H1 (cell line): ENCODE measurements at regions not wholly inside any gene's neighbourhood (a gene's known extent, or its start where the extent isn't known, plus 50 kb on each side); places are given as distances from the start of the nearest gene placed in this dataset.

Experiments used
- CHD1 ChIP-seq: IDR thresholded peaks from 2 replicates; pipeline ENCODE4 v1.6.1; 2012; ENCODE audit warnings: low read depth, low read length, improper control_type of control experiment
- CREB1 ChIP-seq: IDR thresholded peaks from 2 replicates; pipeline ENCODE4 v1.6.1; 2012; ENCODE audit warnings: inconsistent platforms
- GTF2F1 ChIP-seq: IDR thresholded peaks from 2 replicates; pipeline ENCODE4 v1.6.1; 2012; ENCODE audit warnings: low read depth, low read length, improper control_type of control experiment, borderline replicate concordance
- JUND ChIP-seq: IDR thresholded peaks from 2 replicates; pipeline ENCODE4 v1.6.1; 2011; ENCODE audit warnings: mild to moderate bottlenecking, improper control_type of control experiment, low read length
- KDM1A ChIP-seq: fragments of 200-600, 300-600 bp; sonication (generic); IDR thresholded peaks from 2 replicates; pipeline ENCODE4 v1.7.1; 2016; ENCODE audit warnings: mild to moderate bottlenecking, low read length, borderline replicate concordance
- POLR2A ChIP-seq, 2 experiments: IDR thresholded peaks; 1 replicate in 1 of 2; 2 replicates in 1 of 2; pipeline ENCODE4 v1.6.1; 2011; ENCODE audit warnings: low read depth in 2 of 2, low read length in 2 of 2, mild to moderate bottlenecking in 2 of 2; ENCODE audit errors: control extremely low read depth in 1 of 2
- POLR2AphosphoS5 ChIP-seq: IDR thresholded peaks from 2 replicates; pipeline ENCODE4 v1.6.1; 2011; ENCODE audit warnings: low read depth, low read length
- POU5F1 ChIP-seq: IDR thresholded peaks from 2 replicates; pipeline ENCODE4 v1.6.1; 2011; ENCODE audit warnings: low read depth, mild to moderate bottlenecking, low read length, moderate library complexity
- RAD21 ChIP-seq, 2 experiments: IDR thresholded peaks in 1 of 2; conservative IDR thresholded peaks in 1 of 2; 2 replicates each; pipeline ENCODE4 v1.6.1; 2011; ENCODE audit warnings: low read depth in 2 of 2, low read length in 2 of 2, improper control_type of control experiment in 1 of 2, inconsistent platforms in 1 of 2, mild to moderate bottlenecking in 1 of 2, moderate library complexity in 1 of 2
- RNF2 ChIP-seq: fragments of 200-900, 300-1000 bp; sonication (generic); IDR thresholded peaks from 2 replicates; pipeline ENCODE4 v1.7.1; 2016; ENCODE audit warnings: borderline replicate concordance, low read depth, mild to moderate bottlenecking, antibody characterized with exemption, low read length; ENCODE audit not compliant: poor library complexity, severe bottlenecking; ENCODE audit errors: missing control alignments
- SIN3A ChIP-seq, 2 experiments: IDR thresholded peaks in 1 of 2; conservative IDR thresholded peaks in 1 of 2; 2 replicates each; pipeline ENCODE4 v1.6.1; 2011 to 2012; ENCODE audit warnings: low read length in 2 of 2, improper control_type of control experiment in 1 of 2, low read depth in 1 of 2, mild to moderate bottlenecking in 1 of 2
- SRF ChIP-seq: IDR thresholded peaks from 2 replicates; pipeline ENCODE4 v1.6.1; 2011; ENCODE audit warnings: mild to moderate bottlenecking, low read depth, low read length, moderate library complexity
- SUZ12 ChIP-seq: fragments of 200-600 bp; sonication (generic); IDR thresholded peaks from 2 replicates; pipeline ENCODE4 v1.6.1; 2012; ENCODE audit warnings: mild to moderate bottlenecking, inconsistent platforms, low read length, moderate library complexity, mixed read lengths
- TF ChIP-seq, protein P1 (sequence below), 3 experiments: IDR thresholded peaks; 1 replicate in 2 of 3; 2 replicates in 1 of 3; pipeline versions ENCODE4 v1.5.1 to v1.6.1; 2011; ENCODE audit warnings: low read length in 3 of 3, mild to moderate bottlenecking in 3 of 3, inconsistent platforms in 2 of 3, low read depth in 1 of 3, moderate library complexity in 1 of 3; ENCODE audit not compliant: insufficient read depth in 1 of 3; ENCODE audit errors: control extremely low read depth in 1 of 3

DNA sequence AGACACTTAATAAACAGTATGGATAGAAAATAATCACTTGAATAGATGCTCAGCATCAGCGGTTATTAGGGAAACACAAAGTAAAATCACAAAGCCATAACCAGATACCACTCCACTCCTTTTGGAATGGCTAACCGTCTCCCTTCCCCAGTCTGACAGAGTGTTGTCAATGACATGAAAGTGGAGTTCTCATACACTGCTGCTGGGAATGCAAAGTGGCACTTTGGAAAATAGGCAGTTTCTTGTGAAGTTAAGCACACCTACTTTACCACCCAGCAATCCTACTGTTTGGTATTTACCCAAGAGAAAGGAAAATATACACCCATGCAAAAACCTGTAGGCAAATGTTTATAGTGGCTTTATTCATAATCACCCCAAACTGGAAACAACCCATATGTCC is 81.0 kb upstream of the KLHL25 start:
- TF ChIP-seq KDM1A (no peak), SUZ12 (no peak), CREB1 (no peak), GTF2F1 (no peak), POLR2AphosphoS5 (no peak), SRF (no peak), POLR2A (IDR thresholded peaks at IDR 0.05; ENCODE audit: control extremely low read depth in 1 of 2, low read depth in 2 of 2, low read length in 2 of 2) (no peak), JUND (no peak), RNF2 (no peak), CHD1 (no peak), POU5F1 (no peak), RAD21 (IDR thresholded peaks at IDR 0.05 in 1 of 2, conservative IDR thresholded peaks at IDR 0.05 in 1 of 2; ENCODE audit: low read depth in 2 of 2, low read length in 2 of 2) (no peak), SIN3A (conservative IDR thresholded peaks at IDR 0.05 in 1 of 2, IDR thresholded peaks at IDR 0.05 in 1 of 2; ENCODE audit: low read depth in 1 of 2, low read length in 2 of 2) (no peak)
- TF ChIP-seq, protein P1, sequence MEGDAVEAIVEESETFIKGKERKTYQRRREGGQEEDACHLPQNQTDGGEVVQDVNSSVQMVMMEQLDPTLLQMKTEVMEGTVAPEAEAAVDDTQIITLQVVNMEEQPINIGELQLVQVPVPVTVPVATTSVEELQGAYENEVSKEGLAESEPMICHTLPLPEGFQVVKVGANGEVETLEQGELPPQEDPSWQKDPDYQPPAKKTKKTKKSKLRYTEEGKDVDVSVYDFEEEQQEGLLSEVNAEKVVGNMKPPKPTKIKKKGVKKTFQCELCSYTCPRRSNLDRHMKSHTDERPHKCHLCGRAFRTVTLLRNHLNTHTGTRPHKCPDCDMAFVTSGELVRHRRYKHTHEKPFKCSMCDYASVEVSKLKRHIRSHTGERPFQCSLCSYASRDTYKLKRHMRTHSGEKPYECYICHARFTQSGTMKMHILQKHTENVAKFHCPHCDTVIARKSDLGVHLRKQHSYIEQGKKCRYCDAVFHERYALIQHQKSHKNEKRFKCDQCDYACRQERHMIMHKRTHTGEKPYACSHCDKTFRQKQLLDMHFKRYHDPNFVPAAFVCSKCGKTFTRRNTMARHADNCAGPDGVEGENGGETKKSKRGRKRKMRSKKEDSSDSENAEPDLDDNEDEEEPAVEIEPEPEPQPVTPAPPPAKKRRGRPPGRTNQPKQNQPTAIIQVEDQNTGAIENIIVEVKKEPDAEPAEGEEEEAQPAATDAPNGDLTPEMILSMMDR (IDR thresholded peaks at IDR 0.05; ENCODE audit: control extremely low read depth in 1 of 3, insufficient read depth in 1 of 3, low read depth in 1 of 3, low read length in 3 of 3) = no peak
